Adrenal gland (tissue), 9 donors: ENCODE measurements at regions not wholly inside any gene's neighbourhood (a gene's known extent, or its start where the extent isn't known, plus 50 kb on each side); places are given as distances from the start of the nearest gene placed in this dataset.

Experiments used
- DNase-seq, 7 donors: peaks; one replicate each; pipeline ENCODE4 v3.0.0-alpha.2; 2019 to 2020
- H3K27ac ChIP-seq, 5 donors: fragments of 200-600 bp; sonication (generic) in 4 of 5; 1 replicate in 3 of 5; 2 replicates in 2 of 5; pipeline versions ENCODE4 v1.5.1 to v1.8.0; 2016 to 2020; ENCODE audit warnings: mild to moderate bottlenecking in 1 of 5
- H3K27me3 ChIP-seq: fragments of 200-600 bp; 2 replicates; pipeline ENCODE4 v1.8.0; 2021
- H3K36me3 ChIP-seq, 2 donors: fragments of 200-600 bp; replicated peaks in 1 of 2; 1 replicate in 1 of 2; 2 replicates in 1 of 2; pipeline versions ENCODE4 v1.5.1 to v1.8.0; 2018 to 2022
- H3K4me1 ChIP-seq, 2 donors: fragments of 200-600 bp; replicated peaks in 1 of 2; 1 replicate in 1 of 2; 2 replicates in 1 of 2; pipeline versions ENCODE4 v1.5.1 to v1.8.0; 2018 to 2021
- H3K4me3 ChIP-seq, 4 donors: fragments of 200-600 bp; sonication (generic) in 3 of 4; one replicate each; pipeline ENCODE4 v1.5.1; 2016 to 2018
- H3K9me3 ChIP-seq, 3 donors: fragments of 200-600 bp; sonication (generic) in 1 of 3; replicated peaks in 1 of 3; 1 replicate in 2 of 3; 2 replicates in 1 of 3; pipeline versions ENCODE4 v1.5.1 to v1.8.0; 2016 to 2021
- CTCF ChIP-seq, 6 experiments: fragments of 450-650 bp in 4 of 6; fragments of 200-600 bp in 2 of 6; sonication (generic) in 1 of 6; IDR thresholded peaks; 1 replicate in 5 of 6; 2 replicates in 1 of 6; pipeline versions ENCODE4 v1.5.1 to v1.8.0; 2016 to 2021; ENCODE audit warnings: antibody characterized with exemption in 6 of 6, mild to moderate bottlenecking in 2 of 6, moderate library complexity in 1 of 6
- POLR2A ChIP-seq, 2 donors: fragments of 450-650 bp; IDR thresholded peaks; one replicate each; pipeline ENCODE4 v1.6.1; 2017; ENCODE audit warnings: antibody characterized with exemption in 2 of 2, mild to moderate bottlenecking in 2 of 2, moderate library complexity in 1 of 2
- WGBS, 4 donors: extraction: QIAGEN DNeasy Blood & Tissue Kit in 2 of 4; methylation state at CpG; one replicate each; pipeline versions ENCODE4 v1.1.5 to v1.1.7; 2013 to 2017; 5-methylcytosine and 5-hydroxymethylcytosine counted together
- intact Hi-C, 2 donors: fragments of 100-400 bp; cut with DNase I; formaldehyde crosslinking; loops; one replicate each; pipeline versions ENCODE4 v1.14.1 to v1.15.0; 2022 to 2023
- donor health status: healthy with polysubstance abuse.
- donor health status: Bipolar disorder and iron deficiency.
- donor health status: DM: yes; HTN: yes; CAD: no.
- donor health status: DM: no; HTN: no; CAD: no.
- donor health status: DM: no; HTN: no; CAD: no.

DNA sequence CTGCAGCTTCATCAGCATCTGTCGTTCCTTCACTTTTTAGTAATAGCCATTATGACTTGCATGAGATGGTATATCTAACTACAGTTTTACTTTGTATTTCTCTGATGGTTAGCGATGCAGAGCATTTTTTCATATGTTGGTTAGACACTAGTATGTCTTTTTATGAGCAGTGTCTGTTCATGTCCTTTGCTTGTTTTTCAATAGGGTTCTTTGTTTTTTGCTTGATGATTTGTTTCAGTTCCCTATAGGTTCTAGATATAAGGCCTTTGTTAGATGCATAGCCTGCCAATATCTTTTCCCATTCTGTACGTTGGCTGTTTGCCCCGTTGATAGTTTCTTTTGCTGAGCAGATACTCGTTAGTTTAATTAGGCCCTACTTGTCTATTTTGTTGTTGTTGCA is 487.2 kb upstream of the BCHE start:
- H3K36me3 ChIP-seq, result no peaks in the 10 kb centered on the region
- no peak for DNase-seq
- intact Hi-C loops, result no loop called here
- no peaks in the 10 kb centered on the region for H3K27me3 ChIP-seq
- H3K4me3 ChIP-seq, result no peak overlapping the region
- no peaks in the 10 kb centered on the region for H3K4me1 ChIP-seq
- 71 to 88% (median 82%) methylated on average over 5 of the region's 5 CpGs for WGBS, 4 donors
- H3K9me3 ChIP-seq, result no peaks in the 10 kb centered on the region
- no peak overlapping the region for H3K27ac ChIP-seq
- TF ChIP-seq POLR2A (IDR thresholded peaks at IDR 0.05), result no peak
- no peak for TF ChIP-seq CTCF (IDR thresholded peaks at IDR 0.05)

GRCh38 chr3:166322391-166322790 is 485.2 kb upstream of the BCHE start:
- 77 to 87% (median 83%) methylated on average over 1 of the region's 1 CpG for WGBS, 4 donors
- Histone ChIP-seq H3K36me3 (no peaks in the 10 kb centered on the region), H3K27ac (no peak overlapping the region), H3K4me3 (no peak overlapping the region), H3K4me1 (no peaks in the 10 kb centered on the region), H3K9me3 (no peaks in the 10 kb centered on the region), H3K27me3 (no peaks in the 10 kb centered on the region)
- TF ChIP-seq CTCF (IDR thresholded peaks at IDR 0.05) (no peak), POLR2A (IDR thresholded peaks at IDR 0.05) (no peak)
- intact Hi-C loops, result no loop called here
- DNase-seq, result no peak

DNA sequence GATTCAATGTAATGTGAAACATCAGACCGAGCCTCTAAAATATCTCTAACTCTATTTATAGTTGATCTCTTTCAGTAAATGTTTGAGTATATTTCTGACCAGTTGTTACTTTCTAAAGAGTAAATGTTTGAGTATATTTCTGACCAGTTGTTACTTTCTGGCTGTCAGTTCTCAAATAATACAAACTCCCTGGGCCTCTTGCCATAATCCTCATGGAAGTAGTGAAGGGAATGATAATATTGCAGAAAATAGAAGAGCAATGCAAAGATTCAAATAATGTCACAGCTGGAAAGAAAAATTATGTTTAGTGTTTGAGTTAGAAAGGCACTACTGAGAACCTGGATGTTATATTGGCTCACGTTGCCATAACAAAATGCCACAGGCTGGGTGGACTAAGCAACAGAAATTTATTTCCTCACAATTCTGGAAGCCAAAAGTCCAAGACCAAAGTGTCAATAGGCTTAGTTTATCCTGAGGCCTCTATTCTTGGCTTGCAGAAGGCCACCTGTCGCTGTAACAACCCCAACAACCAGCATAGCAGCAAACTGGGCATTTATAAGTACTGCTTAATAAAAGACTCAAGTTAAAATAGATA is 470.6 kb upstream of the BCHE start:
- intact Hi-C loops, result no loop called here
- Histone ChIP-seq H3K4me3 (no peak overlapping the region), H3K27me3 (no peaks in the 10 kb centered on the region), H3K4me1 (no peaks in the 10 kb centered on the region), H3K36me3 (no peaks in the 10 kb centered on the region), H3K27ac (no peak overlapping the region), H3K9me3 (no peaks in the 10 kb centered on the region)
- whole genome bisulfite sequencing, 4 donors, result 75 to 86% (median 83%) methylated on average over 3 of the region's 3 CpGs
- DNase-seq, result no peak
- TF ChIP-seq POLR2A (IDR thresholded peaks at IDR 0.05) (no peak), CTCF (IDR thresholded peaks at IDR 0.05) (no peak)

DNA sequence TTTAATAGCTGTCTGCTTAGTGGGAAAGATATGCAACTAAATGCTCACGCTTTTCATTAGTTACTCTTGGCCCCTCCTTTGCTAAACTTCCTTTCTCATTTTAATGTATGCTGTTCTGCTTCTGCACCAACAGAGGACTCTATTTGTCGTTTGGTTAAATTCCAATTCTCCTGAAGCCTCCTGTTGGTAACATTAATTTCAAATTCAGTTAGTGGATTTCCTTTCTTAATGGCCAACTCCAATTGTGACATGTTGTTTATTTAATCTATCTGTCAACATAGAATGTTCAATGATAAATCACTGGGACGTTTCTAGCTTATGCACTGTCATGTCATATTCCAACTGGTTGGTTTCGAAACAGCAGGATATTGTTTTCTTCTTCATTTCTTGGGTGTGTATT is 467.4 kb upstream of the BCHE start:
- no peaks in the 10 kb centered on the region for H3K36me3 ChIP-seq
- intact Hi-C loops, result no loop called here
- no peak for DNase-seq
- H3K9me3 ChIP-seq, result no peaks in the 10 kb centered on the region
- H3K27me3 ChIP-seq, result no peaks in the 10 kb centered on the region
- TF ChIP-seq POLR2A (IDR thresholded peaks at IDR 0.05) (no peak), CTCF (IDR thresholded peaks at IDR 0.05) (no peak)
- no peak overlapping the region for H3K4me3 ChIP-seq
- WGBS, 4 donors, result 55 to 64% (median 60%) methylated on average over 4 of the region's 4 CpGs
- H3K4me1 ChIP-seq, result no peaks in the 10 kb centered on the region
- no peak overlapping the region for H3K27ac ChIP-seq
